OCI-LY3 (cell line): ENCODE measurements at regions not wholly inside any gene's neighbourhood (a gene's known extent, or its start where the extent isn't known, plus 50 kb on each side); places are given as distances from the start of the nearest gene placed in this dataset.

Source experiments
- EZH2phosphoT487 ChIP-seq: fragments of 200-600 bp; shearing (Covaris generic); IDR thresholded peaks from 2 replicates; pipeline ENCODE4 v1.6.1; 2018; ENCODE audit warnings: antibody characterized with exemption, mixed run types, low read depth
- TF ChIP-seq, protein P1 (sequence below): fragments of 200-600, 300-600 bp; sonication (generic); IDR thresholded peaks from 2 replicates; pipeline ENCODE4 v1.5.1; 2014; ENCODE audit warnings: antibody characterized with exemption, low read length, low read depth

DNA sequence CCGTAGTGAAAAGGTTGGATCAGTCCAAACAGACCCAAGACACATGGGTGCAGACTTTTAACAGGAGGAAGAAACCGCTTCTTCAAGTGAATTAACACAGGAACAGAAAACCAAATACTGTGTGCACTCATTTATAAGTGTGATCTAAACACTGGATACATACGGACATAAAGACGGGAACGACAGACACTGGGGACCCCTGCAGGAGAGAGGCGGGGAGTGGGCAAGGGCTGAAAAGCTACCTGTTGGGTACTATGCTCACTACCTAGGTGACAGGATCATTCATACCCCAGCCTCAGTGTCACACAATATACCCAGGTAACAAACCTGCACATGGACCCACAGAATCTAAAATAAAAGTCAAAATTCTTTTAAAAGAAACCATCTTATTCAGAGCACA lies 326.0 kb upstream of the NOCT start:
- TF ChIP-seq, protein P1, sequence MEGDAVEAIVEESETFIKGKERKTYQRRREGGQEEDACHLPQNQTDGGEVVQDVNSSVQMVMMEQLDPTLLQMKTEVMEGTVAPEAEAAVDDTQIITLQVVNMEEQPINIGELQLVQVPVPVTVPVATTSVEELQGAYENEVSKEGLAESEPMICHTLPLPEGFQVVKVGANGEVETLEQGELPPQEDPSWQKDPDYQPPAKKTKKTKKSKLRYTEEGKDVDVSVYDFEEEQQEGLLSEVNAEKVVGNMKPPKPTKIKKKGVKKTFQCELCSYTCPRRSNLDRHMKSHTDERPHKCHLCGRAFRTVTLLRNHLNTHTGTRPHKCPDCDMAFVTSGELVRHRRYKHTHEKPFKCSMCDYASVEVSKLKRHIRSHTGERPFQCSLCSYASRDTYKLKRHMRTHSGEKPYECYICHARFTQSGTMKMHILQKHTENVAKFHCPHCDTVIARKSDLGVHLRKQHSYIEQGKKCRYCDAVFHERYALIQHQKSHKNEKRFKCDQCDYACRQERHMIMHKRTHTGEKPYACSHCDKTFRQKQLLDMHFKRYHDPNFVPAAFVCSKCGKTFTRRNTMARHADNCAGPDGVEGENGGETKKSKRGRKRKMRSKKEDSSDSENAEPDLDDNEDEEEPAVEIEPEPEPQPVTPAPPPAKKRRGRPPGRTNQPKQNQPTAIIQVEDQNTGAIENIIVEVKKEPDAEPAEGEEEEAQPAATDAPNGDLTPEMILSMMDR, result no peak
- TF ChIP-seq EZH2phosphoT487, result no peak
